ENCODE measurements at regions not wholly inside any gene's neighbourhood (a gene's known extent, or its start where the extent isn't known, plus 50 kb on each side); places are given as distances from the start of the nearest gene placed in this dataset.

GRCh38 chr3:182692021-182692420 is 101.3 kb upstream of the ATP11B start:
- H3K79me2 ChIP-seq (ENCODE audit: control insufficient read depth, insufficient read depth, low read length): no peaks in the 10 kb centered on the region
- POLR2A ChIA-PET: no interaction called here
- ATAC-seq (ENCODE audit: low read depth): no peak
- H3K27ac Mint-ChIP-seq: no peak overlapping the region
- no peaks in the 10 kb centered on the region for H4K20me1 ChIP-seq (ENCODE audit: control insufficient read depth, insufficient read depth, low read length, poor library complexity, severe bottlenecking)
- H3K4me1 Mint-ChIP-seq: no peaks in the 10 kb centered on the region
- H2AFZ ChIP-seq (ENCODE audit: insufficient read depth, low read depth, low read length, poor library complexity, severe bottlenecking): no peak overlapping the region
- CTCF ChIA-PET: interaction anchor here (0.7 to 1.2 kb wide), 2 partner anchors 10 to 23 kb away, joined by 4 read pairs; no protein-coding TSS in a partner anchor
- H3K27me3 Mint-ChIP-seq: peaks cover 25% of the 10 kb centered on the region
- intact Hi-C loops (cut with micrococcal nuclease): no loop called here
- no peak overlapping the region for H3K4me3 Mint-ChIP-seq
- H3K27me3 ChIP-seq (replicated peaks in 1 of 4; ENCODE audit: control extremely low read depth in 1 of 4, control insufficient read depth in 3 of 4, insufficient read depth in 4 of 4, low read length in 3 of 4): peaks cover 0 to 19% (median 4%) of the 10 kb centered on the region in 4 experiments
- no peak overlapping the region for H3K4me3 ChIP-seq (ENCODE audit: control extremely low read depth in 1 of 5, extremely low read depth in 1 of 5, insufficient read depth in 1 of 5, low read depth in 2 of 5, low read length in 4 of 5)
- H3K9ac ChIP-seq (ENCODE audit: low read length): no peak overlapping the region
- no peak for TF ChIP-seq EZH2 (IDR thresholded peaks at IDR 0.05; ENCODE audit: borderline replicate concordance, insufficient read depth, low read depth, low read length, poor library complexity, severe bottlenecking)
- TF ChIP-seq, protein P1, sequence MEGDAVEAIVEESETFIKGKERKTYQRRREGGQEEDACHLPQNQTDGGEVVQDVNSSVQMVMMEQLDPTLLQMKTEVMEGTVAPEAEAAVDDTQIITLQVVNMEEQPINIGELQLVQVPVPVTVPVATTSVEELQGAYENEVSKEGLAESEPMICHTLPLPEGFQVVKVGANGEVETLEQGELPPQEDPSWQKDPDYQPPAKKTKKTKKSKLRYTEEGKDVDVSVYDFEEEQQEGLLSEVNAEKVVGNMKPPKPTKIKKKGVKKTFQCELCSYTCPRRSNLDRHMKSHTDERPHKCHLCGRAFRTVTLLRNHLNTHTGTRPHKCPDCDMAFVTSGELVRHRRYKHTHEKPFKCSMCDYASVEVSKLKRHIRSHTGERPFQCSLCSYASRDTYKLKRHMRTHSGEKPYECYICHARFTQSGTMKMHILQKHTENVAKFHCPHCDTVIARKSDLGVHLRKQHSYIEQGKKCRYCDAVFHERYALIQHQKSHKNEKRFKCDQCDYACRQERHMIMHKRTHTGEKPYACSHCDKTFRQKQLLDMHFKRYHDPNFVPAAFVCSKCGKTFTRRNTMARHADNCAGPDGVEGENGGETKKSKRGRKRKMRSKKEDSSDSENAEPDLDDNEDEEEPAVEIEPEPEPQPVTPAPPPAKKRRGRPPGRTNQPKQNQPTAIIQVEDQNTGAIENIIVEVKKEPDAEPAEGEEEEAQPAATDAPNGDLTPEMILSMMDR (IDR thresholded peaks at IDR 0.05): no peak
- no peak overlapping the region for H3K27ac ChIP-seq (ENCODE audit: low read length in 2 of 2)
- whole genome bisulfite sequencing (ENCODE audit: insufficient coverage): 92% methylated on average over 2 of the region's 6 CpGs
- H3K9me3 ChIP-seq (ENCODE audit: control extremely low read depth in 1 of 3, control insufficient read depth in 2 of 3, insufficient read depth in 1 of 3, low read length in 2 of 3): peaks cover 0 to 1% (median 0%) of the 10 kb centered on the region in 3 donors
- no peak for DNase-seq
- H3K4me1 ChIP-seq (ENCODE audit: control insufficient read depth in 2 of 2, insufficient read depth in 2 of 2, low read length in 2 of 2): no peaks in the 10 kb centered on the region
- no peaks in the 10 kb centered on the region for H3K9me3 Mint-ChIP-seq (ENCODE audit: insufficient read depth)
- no peak overlapping the region for H3K4me2 ChIP-seq (replicated peaks; ENCODE audit: low read depth, low read length, poor library complexity, severe bottlenecking)
- no peaks in the 10 kb centered on the region for H3K36me3 ChIP-seq (replicated peaks in 1 of 2; ENCODE audit: control extremely low read depth in 1 of 2, control insufficient read depth in 1 of 2, extremely low read depth in 1 of 2, insufficient read depth in 2 of 2, low read length in 1 of 2)

GRCh38 chr3:182692695-182693094 is 100.6 kb upstream of the ATP11B start:
- Histone ChIP-seq H3K4me1 (ENCODE audit: control insufficient read depth in 2 of 2, insufficient read depth in 2 of 2, low read length in 2 of 2) (no peaks in the 10 kb centered on the region), H3K4me3 (ENCODE audit: control extremely low read depth in 1 of 5, extremely low read depth in 1 of 5, insufficient read depth in 1 of 5, low read depth in 2 of 5, low read length in 4 of 5) (no peak overlapping the region), H3K4me2 (replicated peaks; ENCODE audit: low read depth, low read length, poor library complexity, severe bottlenecking) (no peak overlapping the region), H3K27me3 (replicated peaks in 1 of 4; ENCODE audit: control extremely low read depth in 1 of 4, control insufficient read depth in 3 of 4, insufficient read depth in 4 of 4, low read length in 3 of 4) (peaks cover 0 to 16% (median 3%) of the 10 kb centered on the region in 4 experiments), H3K9ac (ENCODE audit: low read length) (no peak overlapping the region), H4K20me1 (ENCODE audit: control insufficient read depth, insufficient read depth, low read length, poor library complexity, severe bottlenecking) (no peaks in the 10 kb centered on the region), H3K27ac (ENCODE audit: low read length in 2 of 2) (no peak overlapping the region), H2AFZ (ENCODE audit: insufficient read depth, low read depth, low read length, poor library complexity, severe bottlenecking) (no peak overlapping the region), H3K36me3 (replicated peaks in 1 of 2; ENCODE audit: control extremely low read depth in 1 of 2, control insufficient read depth in 1 of 2, extremely low read depth in 1 of 2, insufficient read depth in 2 of 2, low read length in 1 of 2) (no peaks in the 10 kb centered on the region), H3K9me3 (ENCODE audit: control extremely low read depth in 1 of 3, control insufficient read depth in 2 of 3, insufficient read depth in 1 of 3, low read length in 2 of 3) (peaks cover 0 to 1% (median 0%) of the 10 kb centered on the region in 3 donors), H3K79me2 (ENCODE audit: control insufficient read depth, insufficient read depth, low read length) (no peaks in the 10 kb centered on the region)
- intact Hi-C loops (cut with micrococcal nuclease): no loop called here
- H3K27ac Mint-ChIP-seq: no peak overlapping the region
- CTCF ChIA-PET: no interaction called here
- TF ChIP-seq, protein P1 (IDR thresholded peaks at IDR 0.05): no peak
- TF ChIP-seq EZH2 (IDR thresholded peaks at IDR 0.05; ENCODE audit: borderline replicate concordance, insufficient read depth, low read depth, low read length, poor library complexity, severe bottlenecking): no peak
- no peaks in the 10 kb centered on the region for H3K9me3 Mint-ChIP-seq (ENCODE audit: insufficient read depth)
- H3K27me3 Mint-ChIP-seq: peaks cover 23% of the 10 kb centered on the region
- no CpG with 5 or more reads among the region's 1 CpG for WGBS (ENCODE audit: insufficient coverage)
- ATAC-seq (ENCODE audit: low read depth) (no peak), DNase-seq (no peak)
- no peak overlapping the region for H3K4me3 Mint-ChIP-seq
- H3K4me1 Mint-ChIP-seq: no peaks in the 10 kb centered on the region
- POLR2A ChIA-PET: no interaction called here
